RCC 7860 (cell line): ENCODE measurements at regions not wholly inside any gene's neighbourhood (a gene's known extent, or its start where the extent isn't known, plus 50 kb on each side); places are given as distances from the start of the nearest gene placed in this dataset.

Experiments used
- DNase-seq: peaks from one replicate; pipeline ENCODE4 v3.0.0-alpha.2; 2015; ENCODE audit warnings: low spot score
- FAIRE-seq: peaks from 2 replicates; lab custom pipeline; 2012; peaks lifted over from hg19 to GRCh38; lab: Jason Lieb, UNC

GRCh38 chr9:13614060-13614459 is 334.6 kb upstream of the MPDZ start:
- FAIRE-seq = no peak
- no peak for DNase-seq

- FAIRE-seq = no peak
These were observed 333.8 kb upstream of the MPDZ start for GRCh38 chr9:13613296-13613695.

GRCh38 chr9:13608451-13608850 is 329.0 kb upstream of the MPDZ start:
- DNase-seq = no peak
- no peak for FAIRE-seq

More at GRCh38 chr9:13613296-13613695, 333.8 kb upstream of the MPDZ start:
- no peak for DNase-seq

GRCh38 chr9:13607481-13608441 is 328.3 kb upstream of the MPDZ start:
- DNase-seq = no peak
- FAIRE-seq = no peak

GRCh38 chr9:13606586-13606985 is 327.1 kb upstream of the MPDZ start:
- no peak for DNase-seq
- no peak for FAIRE-seq

GRCh38 chr9:13603921-13604320 is 324.4 kb upstream of the MPDZ start:
- DNase-seq (no peak), FAIRE-seq (no peak)

- DNase-seq = no peak
- no peak for FAIRE-seq
These were observed 319.2 kb upstream of the MPDZ start for GRCh38 chr9:13598738-13599137.

- DNase-seq (no peak), FAIRE-seq (no peak)
These were observed 317.9 kb upstream of the MPDZ start for GRCh38 chr9:13597427-13597826.

- FAIRE-seq = no peak
- no peak for DNase-seq
These were observed 317.5 kb upstream of the MPDZ start for GRCh38 chr9:13597004-13597403.

- FAIRE-seq (no peak), DNase-seq (no peak)
These were observed 317.0 kb upstream of the MPDZ start for GRCh38 chr9:13596383-13596970.

GRCh38 chr9:13590996-13591395 is 311.5 kb upstream of the MPDZ start:
- no peak for FAIRE-seq
- no peak for DNase-seq

- FAIRE-seq (no peak), DNase-seq (no peak)
These were observed 309.7 kb upstream of the MPDZ start for GRCh38 chr9:13589034-13589737.

- no peak for DNase-seq
- FAIRE-seq = no peak
These were observed 308.9 kb upstream of the MPDZ start for GRCh38 chr9:13588151-13589033.

GRCh38 chr9:13587571-13587970 is 308.1 kb upstream of the MPDZ start:
- DNase-seq = no peak
- FAIRE-seq = no peak

- no peak for FAIRE-seq
- DNase-seq = no peak
These were observed 307.3 kb upstream of the MPDZ start for GRCh38 chr9:13586587-13587374.

GRCh38 chr9:13580760-13581159 is 301.3 kb upstream of the MPDZ start:
- FAIRE-seq (no peak), DNase-seq (no peak)

GRCh38 chr9:13580131-13580530 is 300.6 kb upstream of the MPDZ start:
- no peak for FAIRE-seq
- no peak for DNase-seq

GRCh38 chr9:13576101-13576500 is 296.6 kb upstream of the MPDZ start:
- FAIRE-seq = no peak

GRCh38 chr9:13575558-13575957 is 296.1 kb upstream of the MPDZ start:
- DNase-seq = no peak
- no peak for FAIRE-seq

More at GRCh38 chr9:13576101-13576500, 296.6 kb upstream of the MPDZ start:
- DNase-seq = no peak
